Vagina (tissue), 2 donors: ENCODE measurements at regions not wholly inside any gene's neighbourhood (a gene's known extent, or its start where the extent isn't known, plus 50 kb on each side); places are given as distances from the start of the nearest gene placed in this dataset.

Experiments used
- POLR2A ChIP-seq, 2 donors: fragments of 450-650 bp; IDR thresholded peaks; one replicate each; pipeline ENCODE4 v1.6.1; 2017; ENCODE audit warnings: antibody characterized with exemption in 2 of 2, mild to moderate bottlenecking in 2 of 2, moderate library complexity in 2 of 2
- POLR2AphosphoS5 ChIP-seq, 2 donors: sonication (generic); formaldehyde crosslinking; IDR thresholded peaks; one replicate each; pipeline ENCODE4 v1.9.0; 2017; ENCODE audit warnings: antibody characterized with exemption in 2 of 2, mild to moderate bottlenecking in 2 of 2, low read depth in 1 of 2; ENCODE audit not compliant: insufficient read depth in 1 of 2
- TF ChIP-seq, protein P1 (sequence below), 3 experiments: fragments of 450-650 bp in 2 of 3; fragments of 200-600 bp in 1 of 3; sonication (generic) in 1 of 3; IDR thresholded peaks; one replicate each; pipeline ENCODE4 v1.5.1; 2017 to 2019; ENCODE audit warnings: antibody characterized with exemption in 3 of 3, mild to moderate bottlenecking in 2 of 3, moderate library complexity in 2 of 3

DNA sequence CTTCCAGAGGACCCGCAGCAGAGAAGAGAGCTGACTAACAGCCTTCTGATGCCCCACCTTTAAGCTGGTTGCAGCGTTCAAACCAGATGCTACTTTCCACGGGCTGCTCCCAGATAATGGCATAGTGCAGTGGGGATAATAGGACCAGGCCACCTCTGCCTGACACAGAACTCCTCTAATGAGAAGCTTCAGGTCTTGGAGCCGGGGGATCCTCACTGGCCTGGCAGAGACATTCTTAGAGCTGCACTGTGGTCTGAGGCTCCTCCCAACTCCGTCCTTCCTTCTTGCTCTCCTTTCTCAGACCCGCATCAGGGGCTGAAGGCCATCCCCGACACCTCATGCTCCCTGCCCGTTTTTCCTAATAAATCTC, 206.6 kb upstream of the MARCKS start:
- TF ChIP-seq, protein P1, sequence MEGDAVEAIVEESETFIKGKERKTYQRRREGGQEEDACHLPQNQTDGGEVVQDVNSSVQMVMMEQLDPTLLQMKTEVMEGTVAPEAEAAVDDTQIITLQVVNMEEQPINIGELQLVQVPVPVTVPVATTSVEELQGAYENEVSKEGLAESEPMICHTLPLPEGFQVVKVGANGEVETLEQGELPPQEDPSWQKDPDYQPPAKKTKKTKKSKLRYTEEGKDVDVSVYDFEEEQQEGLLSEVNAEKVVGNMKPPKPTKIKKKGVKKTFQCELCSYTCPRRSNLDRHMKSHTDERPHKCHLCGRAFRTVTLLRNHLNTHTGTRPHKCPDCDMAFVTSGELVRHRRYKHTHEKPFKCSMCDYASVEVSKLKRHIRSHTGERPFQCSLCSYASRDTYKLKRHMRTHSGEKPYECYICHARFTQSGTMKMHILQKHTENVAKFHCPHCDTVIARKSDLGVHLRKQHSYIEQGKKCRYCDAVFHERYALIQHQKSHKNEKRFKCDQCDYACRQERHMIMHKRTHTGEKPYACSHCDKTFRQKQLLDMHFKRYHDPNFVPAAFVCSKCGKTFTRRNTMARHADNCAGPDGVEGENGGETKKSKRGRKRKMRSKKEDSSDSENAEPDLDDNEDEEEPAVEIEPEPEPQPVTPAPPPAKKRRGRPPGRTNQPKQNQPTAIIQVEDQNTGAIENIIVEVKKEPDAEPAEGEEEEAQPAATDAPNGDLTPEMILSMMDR (IDR thresholded peaks at IDR 0.05) = no peak
- TF ChIP-seq POLR2A (IDR thresholded peaks at IDR 0.05) (no peak), POLR2AphosphoS5 (IDR thresholded peaks at IDR 0.05; ENCODE audit: insufficient read depth in 1 of 2, low read depth in 1 of 2) (no peak)
